Posterior cingulate gyrus (tissue), 11 donors: ENCODE measurements at regions not wholly inside any gene's neighbourhood (a gene's known extent, or its start where the extent isn't known, plus 50 kb on each side); places are given as distances from the start of the nearest gene placed in this dataset.

Source experiments
- DNase-seq, 10 donors: peaks; one replicate each; pipeline versions ENCODE4 v3.0.0 to v3.0.0-alpha.2; 2020 to 2021; ENCODE audit warnings: mixed read lengths in 3 of 10
- intact Hi-C: fragments of 100-400 bp; cut with DNase I; formaldehyde crosslinking; loops from one replicate; pipeline ENCODE4 v1.15.1; 2023

- no peak for DNase-seq
- intact Hi-C loops = no loop called here
These were observed 122.9 kb downstream of the DMRTA2 start for GRCh38 chr1:50300297-50300696.

- DNase-seq = no peak
These were observed 127.7 kb downstream of the DMRTA2 start for GRCh38 chr1:50295566-50295965.

GRCh38 chr1:50292276-50292675 is 131.0 kb downstream of the DMRTA2 start:
- DNase-seq = no peak
- intact Hi-C loops = no loop called here

More at GRCh38 chr1:50295566-50295965, 127.7 kb downstream of the DMRTA2 start:
- intact Hi-C loops = no loop called here

GRCh38 chr1:50289495-50289894 is 133.7 kb downstream of the DMRTA2 start:
- DNase-seq = no peak
- intact Hi-C loops = no loop called here

GRCh38 chr1:50285994-50286393 is 137.2 kb downstream of the DMRTA2 start:
- intact Hi-C loops = no loop called here
- no peak for DNase-seq

GRCh38 chr1:50279622-50280330 is 143.5 kb downstream of the DMRTA2 start:
- DNase-seq = peak in 1 of 10 donors; percentile 54
- intact Hi-C loops = no loop called here

GRCh38 chr1:50278961-50279360 is 144.3 kb downstream of the DMRTA2 start:
- peak in 1 of 10 donors; percentile 18 for DNase-seq
- intact Hi-C loops = no loop called here

- no peak for DNase-seq
These were observed 144.8 kb downstream of the DMRTA2 start for GRCh38 chr1:50278410-50278809.

GRCh38 chr1:50275566-50275965 is 147.7 kb downstream of the DMRTA2 start:
- intact Hi-C loops = no loop called here
- DNase-seq = peak in 1 of 10 donors; percentile 33

More at GRCh38 chr1:50278410-50278809, 144.8 kb downstream of the DMRTA2 start:
- intact Hi-C loops = no loop called here

GRCh38 chr1:50272912-50273311 is 150.3 kb downstream of the DMRTA2 start:
- peak in 1 of 10 donors; percentile 29 for DNase-seq
- intact Hi-C loops = no loop called here

GRCh38 chr1:50271968-50272578 is 151.2 kb downstream of the DMRTA2 start:
- intact Hi-C loops = no loop called here
- peak; percentile 22 to 92 (median 54) for DNase-seq

GRCh38 chr1:50271337-50271736 is 151.9 kb downstream of the DMRTA2 start:
- peak in 1 of 10 donors; percentile 9 for DNase-seq
- intact Hi-C loops = no loop called here

- DNase-seq = no peak
- intact Hi-C loops = no loop called here
These were observed 152.3 kb downstream of the DMRTA2 start for GRCh38 chr1:50270926-50271325.

- DNase-seq = no peak
- intact Hi-C loops = no loop called here
These were observed 155.2 kb downstream of the DMRTA2 start for GRCh38 chr1:50268049-50268448.

- intact Hi-C loops = no loop called here
- DNase-seq = peak in 1 of 10 donors; percentile 12
These were observed 156.7 kb downstream of the DMRTA2 start for GRCh38 chr1:50266509-50266908.

GRCh38 chr1:50265790-50266314 is 157.1 kb downstream of the ELAVL4 start:
- DNase-seq = peak in 1 of 10 donors; percentile 6
- intact Hi-C loops = no loop called here

GRCh38 chr1:50264590-50264989 is 155.9 kb downstream of the ELAVL4 start:
- peak in 1 of 10 donors; percentile 11 for DNase-seq
- intact Hi-C loops = no loop called here

GRCh38 chr1:50262436-50262835 is 153.7 kb downstream of the ELAVL4 start:
- DNase-seq = no peak
- intact Hi-C loops = no loop called here

GRCh38 chr1:50261951-50262350 is 153.2 kb downstream of the ELAVL4 start:
- intact Hi-C loops = no loop called here
- DNase-seq = no peak

- intact Hi-C loops = no loop called here
- DNase-seq = no peak
These were observed 149.4 kb downstream of the ELAVL4 start for GRCh38 chr1:50257940-50258685.

- no peak for DNase-seq
- intact Hi-C loops = no loop called here
These were observed 148.3 kb downstream of the ELAVL4 start for GRCh38 chr1:50257029-50257428.
